ENCODE measurements at regions not wholly inside any gene's neighbourhood (a gene's known extent, or its start where the extent isn't known, plus 50 kb on each side); places are given as distances from the start of the nearest gene placed in this dataset.
"Not testable (repeated sequence)": the region's sequence is repeated elsewhere in the genome, so short reads cannot be mapped to it uniquely, and the experiment has no call there.

GRCh38 chr4:49117951-49118350, 131.9 kb downstream of the CWH43 start:
- peaks cover 80% of the 10 kb centered on the region for H3K9me3 ChIP-seq (ENCODE audit: control insufficient read depth, low read depth, low read length)
- H3K4me1 ChIP-seq (ENCODE audit: control insufficient read depth, low read depth, low read length); H3K36me3 ChIP-seq (ENCODE audit: control insufficient read depth, low read depth, low read length); H3K27me3 ChIP-seq (ENCODE audit: control insufficient read depth, insufficient read depth, low read length); H3K4me3 ChIP-seq (ENCODE audit: low read length); H3K9ac ChIP-seq (ENCODE audit: low read length); H3K27ac ChIP-seq (ENCODE audit: low read length): not testable (repeated sequence)

GRCh38 chr4:49118379-49119212, 132.5 kb downstream of the CWH43 start:
- H3K4me3 ChIP-seq (ENCODE audit: low read length): peak overlapping the region; percentile 14
- not testable (repeated sequence) for H3K36me3 ChIP-seq (ENCODE audit: control insufficient read depth, low read depth, low read length); H3K9ac ChIP-seq (ENCODE audit: low read length); H3K4me1 ChIP-seq (ENCODE audit: control insufficient read depth, low read depth, low read length); H3K27ac ChIP-seq (ENCODE audit: low read length); H3K27me3 ChIP-seq (ENCODE audit: control insufficient read depth, insufficient read depth, low read length)
- peaks cover 74% of the 10 kb centered on the region for H3K9me3 ChIP-seq (ENCODE audit: control insufficient read depth, low read depth, low read length)

GRCh38 chr4:49119345-49119744, 133.3 kb downstream of the CWH43 start:
- H3K9me3 ChIP-seq (ENCODE audit: control insufficient read depth, low read depth, low read length): peaks cover 66% of the 10 kb centered on the region
- H3K36me3 ChIP-seq (ENCODE audit: control insufficient read depth, low read depth, low read length); H3K9ac ChIP-seq (ENCODE audit: low read length); H3K4me3 ChIP-seq (ENCODE audit: low read length); H3K27ac ChIP-seq (ENCODE audit: low read length); H3K27me3 ChIP-seq (ENCODE audit: control insufficient read depth, insufficient read depth, low read length); H3K4me1 ChIP-seq (ENCODE audit: control insufficient read depth, low read depth, low read length): not testable (repeated sequence)

GRCh38 chr4:49120042-49120779, 134.1 kb downstream of the CWH43 start:
- H3K27ac ChIP-seq (ENCODE audit: low read length); H3K27me3 ChIP-seq (ENCODE audit: control insufficient read depth, insufficient read depth, low read length); H3K9ac ChIP-seq (ENCODE audit: low read length); H3K4me1 ChIP-seq (ENCODE audit: control insufficient read depth, low read depth, low read length); H3K36me3 ChIP-seq (ENCODE audit: control insufficient read depth, low read depth, low read length): not testable (repeated sequence)
- H3K4me3 ChIP-seq (ENCODE audit: low read length): peak overlapping the region; percentile 8
- peaks cover 61% of the 10 kb centered on the region for H3K9me3 ChIP-seq (ENCODE audit: control insufficient read depth, low read depth, low read length)

- not testable (repeated sequence) for H3K4me3 ChIP-seq (ENCODE audit: low read length)
These were observed 134.7 kb downstream of the CWH43 start for GRCh38 chr4:49120804-49121203.

GRCh38 chr4:49126443-49126842, 140.4 kb downstream of the CWH43 start:
- not testable (repeated sequence) for H3K4me3 ChIP-seq (ENCODE audit: low read length); H3K27me3 ChIP-seq (ENCODE audit: control insufficient read depth, insufficient read depth, low read length); H3K9ac ChIP-seq (ENCODE audit: low read length); H3K27ac ChIP-seq (ENCODE audit: low read length); H3K4me1 ChIP-seq (ENCODE audit: control insufficient read depth, low read depth, low read length); H3K9me3 ChIP-seq (ENCODE audit: control insufficient read depth, low read depth, low read length); H3K36me3 ChIP-seq (ENCODE audit: control insufficient read depth, low read depth, low read length)

More at GRCh38 chr4:49120804-49121203, 134.7 kb downstream of the CWH43 start:
- not testable (repeated sequence) for H3K27ac ChIP-seq (ENCODE audit: low read length); H3K9ac ChIP-seq (ENCODE audit: low read length); H3K36me3 ChIP-seq (ENCODE audit: control insufficient read depth, low read depth, low read length); H3K27me3 ChIP-seq (ENCODE audit: control insufficient read depth, insufficient read depth, low read length); H3K4me1 ChIP-seq (ENCODE audit: control insufficient read depth, low read depth, low read length)
- peaks cover 55% of the 10 kb centered on the region for H3K9me3 ChIP-seq (ENCODE audit: control insufficient read depth, low read depth, low read length)

- not testable (repeated sequence) for H3K9ac ChIP-seq (ENCODE audit: low read length); H3K9me3 ChIP-seq (ENCODE audit: control insufficient read depth, low read depth, low read length); H3K27ac ChIP-seq (ENCODE audit: low read length); H3K4me1 ChIP-seq (ENCODE audit: control insufficient read depth, low read depth, low read length); H3K27me3 ChIP-seq (ENCODE audit: control insufficient read depth, insufficient read depth, low read length); H3K4me3 ChIP-seq (ENCODE audit: low read length); H3K36me3 ChIP-seq (ENCODE audit: control insufficient read depth, low read depth, low read length)
These were observed 140.8 kb downstream of the CWH43 start for GRCh38 chr4:49126858-49127257.

GRCh38 chr4:49129385-49129784, 143.3 kb downstream of the CWH43 start:
- H3K9ac ChIP-seq (ENCODE audit: low read length); H3K4me3 ChIP-seq (ENCODE audit: low read length); H3K27me3 ChIP-seq (ENCODE audit: control insufficient read depth, insufficient read depth, low read length); H3K36me3 ChIP-seq (ENCODE audit: control insufficient read depth, low read depth, low read length); H3K9me3 ChIP-seq (ENCODE audit: control insufficient read depth, low read depth, low read length); H3K4me1 ChIP-seq (ENCODE audit: control insufficient read depth, low read depth, low read length); H3K27ac ChIP-seq (ENCODE audit: low read length): not testable (repeated sequence)

- not testable (repeated sequence) for H3K4me1 ChIP-seq (ENCODE audit: control insufficient read depth, low read depth, low read length); H3K36me3 ChIP-seq (ENCODE audit: control insufficient read depth, low read depth, low read length); H3K9ac ChIP-seq (ENCODE audit: low read length); H3K27ac ChIP-seq (ENCODE audit: low read length); H3K4me3 ChIP-seq (ENCODE audit: low read length); H3K9me3 ChIP-seq (ENCODE audit: control insufficient read depth, low read depth, low read length); H3K27me3 ChIP-seq (ENCODE audit: control insufficient read depth, insufficient read depth, low read length)
These were observed 143.8 kb downstream of the CWH43 start for GRCh38 chr4:49129870-49130269.

GRCh38 chr4:49130724-49131123, 144.6 kb downstream of the CWH43 start:
- not testable (repeated sequence) for H3K27ac ChIP-seq (ENCODE audit: low read length); H3K27me3 ChIP-seq (ENCODE audit: control insufficient read depth, insufficient read depth, low read length)

GRCh38 chr4:49137043-49137442, 151.0 kb downstream of the CWH43 start:
- H3K27me3 ChIP-seq (ENCODE audit: control insufficient read depth, insufficient read depth, low read length); H3K36me3 ChIP-seq (ENCODE audit: control insufficient read depth, low read depth, low read length); H3K9ac ChIP-seq (ENCODE audit: low read length); H3K4me3 ChIP-seq (ENCODE audit: low read length); H3K27ac ChIP-seq (ENCODE audit: low read length); H3K4me1 ChIP-seq (ENCODE audit: control insufficient read depth, low read depth, low read length): not testable (repeated sequence)
- peaks cover 16% of the 10 kb centered on the region for H3K9me3 ChIP-seq (ENCODE audit: control insufficient read depth, low read depth, low read length)

More at GRCh38 chr4:49130724-49131123, 144.6 kb downstream of the CWH43 start:
- H3K9ac ChIP-seq (ENCODE audit: low read length); H3K36me3 ChIP-seq (ENCODE audit: control insufficient read depth, low read depth, low read length); H3K9me3 ChIP-seq (ENCODE audit: control insufficient read depth, low read depth, low read length); H3K4me3 ChIP-seq (ENCODE audit: low read length); H3K4me1 ChIP-seq (ENCODE audit: control insufficient read depth, low read depth, low read length): not testable (repeated sequence)

- H3K4me3 ChIP-seq (ENCODE audit: low read length); H3K4me1 ChIP-seq (ENCODE audit: control insufficient read depth, low read depth, low read length); H3K27ac ChIP-seq (ENCODE audit: low read length); H3K9ac ChIP-seq (ENCODE audit: low read length); H3K36me3 ChIP-seq (ENCODE audit: control insufficient read depth, low read depth, low read length); H3K27me3 ChIP-seq (ENCODE audit: control insufficient read depth, insufficient read depth, low read length): not testable (repeated sequence)
- peaks cover 19% of the 10 kb centered on the region for H3K9me3 ChIP-seq (ENCODE audit: control insufficient read depth, low read depth, low read length)
These were observed 151.9 kb downstream of the CWH43 start for GRCh38 chr4:49137961-49138360.

Data from iPS-18a (cell line).